ENCODE measurements at regions not wholly inside any gene's neighbourhood (a gene's known extent, or its start where the extent isn't known, plus 50 kb on each side); places are given as distances from the start of the nearest gene placed in this dataset.

GRCh38 chr3:96106701-96107100 lies 707.7 kb upstream of the EPHA6 start:
- no peak for DNase-seq (ENCODE audit: low read depth in 2 of 2)

All from stimulated activated CD4-positive, alpha-beta T cell treated with anti-CD3 and anti-CD28 coated beads, Interleukin-15, amount 100 ng/mL, for 48 hours (primary cell).